ENCODE measurements at regions not wholly inside any gene's neighbourhood (a gene's known extent, or its start where the extent isn't known, plus 50 kb on each side); places are given as distances from the start of the nearest gene placed in this dataset.
A peak's percentile ranks its signal among the peaks of the same experiment; 100 is the strongest.

GRCh38 chr4:4595252-4595651 lies 53.4 kb upstream of the STX18 start:
- WGBS (ENCODE audit: insufficient coverage, low coverage, missing lambda C conversion rate): 0% methylated on average over 1 of the region's 1 CpG
- H3K4me3 ChIP-seq: no peak overlapping the region
- H3K27ac ChIP-seq (ENCODE audit: extremely low read depth, low read depth, low read length): no peak overlapping the region
- no peaks in the 10 kb centered on the region for H3K9me1 ChIP-seq (ENCODE audit: control insufficient read depth, insufficient read depth, low read length)
- in situ Hi-C loops (cut with MboI) (no loop called here), intact Hi-C loops (cut with micrococcal nuclease) (no loop called here)
- peaks cover 0 to 9% of the 10 kb centered on the region in 2 experiments; a peak in 2 of 5 replicates for H3K27me3 ChIP-seq (ENCODE audit: control insufficient read depth in 2 of 2, insufficient read depth in 2 of 2, low read length in 2 of 2)
- no peak overlapping the region for H2AFZ ChIP-seq (ENCODE audit: low read depth, low read length)
- BruUV-seq (replicated peaks): no TSS peak
- ATAC-seq (no peak), DNase-seq (ENCODE audit: extremely low read depth in 1 of 4, low spot score in 3 of 4) (peak in 1 of 4 experiments; percentile 17), FAIRE-seq (no peak)
- H3K9me3 ChIP-seq (replicated peaks; ENCODE audit: control insufficient read depth, insufficient read depth, low read depth, low read length): 0 out of 2 replicates have a peak, but pooled peaks cover 2% of the 10 kb centered on the region
- TF ChIP-seq ZNF280A (IDR thresholded peaks at IDR 0.05; ENCODE audit: low read depth, partially characterized antibody): peak; percentile 42
- TF ChIP-seq ARID4B (CRISPR knock-in tag; IDR thresholded peaks at IDR 0.05): no peak
- TF ChIP-seq CBX5 (IDR thresholded peaks at IDR 0.05; ENCODE audit: borderline replicate concordance, low read depth): peak; percentile 68; the same call in 1 of the 2 replicates
- no peak for TF ChIP-seq CCNT2 (IDR thresholded peaks at IDR 0.05; ENCODE audit: borderline replicate concordance, extremely low read depth, insufficient read length, low read depth, low read length)
- no peak for TF ChIP-seq RFX5 (IDR thresholded peaks at IDR 0.05; ENCODE audit: low read depth, low read length)
- TF ChIP-seq CBX3 (IDR thresholded peaks at IDR 0.05; ENCODE audit: borderline replicate concordance in 1 of 2, low read length in 2 of 2): peak in 1 of 2 experiments; percentile 83; a peak in 1 of 3 replicates
- TF ChIP-seq CBX8 (IDR thresholded peaks at IDR 0.05; ENCODE audit: borderline replicate concordance, extremely low read depth, low read depth, low read length, poor library complexity, severe bottlenecking): no peak
- peak; percentile 7 to 38 (median 8); a peak in 1 of 6 replicates for TF ChIP-seq CTCF (IDR thresholded peaks at IDR 0.05 in 2 of 3, conservative IDR thresholded peaks at IDR 0.05 in 1 of 3; ENCODE audit: insufficient read depth in 2 of 3, low read depth in 1 of 3, low read length in 3 of 3)
- peak; percentile 58 for TF ChIP-seq ZFP36 (IDR thresholded peaks at IDR 0.05; ENCODE audit: low read depth, low read length, partially characterized antibody)
- peak; percentile 64 for TF ChIP-seq RBM25 (IDR thresholded peaks at IDR 0.05; ENCODE audit: low read depth, low read length, severe bottlenecking)
- no peak for TF ChIP-seq ZNF232 (CRISPR knock-in tag; IDR thresholded peaks at IDR 0.05)
- ChIA-PET CTCF (ENCODE audit: low intra/inter-chr PET ratio) (no interaction called here), POLR2A (no interaction called here)
- no peak overlapping the region for H3K9ac ChIP-seq (ENCODE audit: insufficient read depth in 1 of 2, low read depth in 2 of 2, low read length in 2 of 2)
- no peaks in the 10 kb centered on the region for H3K79me2 ChIP-seq (ENCODE audit: control insufficient read depth, insufficient read depth, low read length)
- no peaks in the 10 kb centered on the region for H3K36me3 ChIP-seq (ENCODE audit: control insufficient read depth, insufficient read depth, low read length)
- no peak overlapping the region for H3K4me2 ChIP-seq (ENCODE audit: insufficient read depth, low read length)
- H3K4me1 ChIP-seq (replicated peaks in 1 of 2; ENCODE audit: control insufficient read depth in 2 of 2, insufficient read depth in 2 of 2, low read length in 2 of 2): no peaks in the 10 kb centered on the region
- H4K20me1 ChIP-seq (replicated peaks; ENCODE audit: control insufficient read depth, insufficient read depth, low read length): no peaks in the 10 kb centered on the region

Data from K562 (cell line).